Parathyroid adenoma (tissue), 2 donors: ENCODE measurements at regions not wholly inside any gene's neighbourhood (a gene's known extent, or its start where the extent isn't known, plus 50 kb on each side); places are given as distances from the start of the nearest gene placed in this dataset.

Experiments
- H2AFZ ChIP-seq: fragments of 300-600 bp; sonication (generic); one replicate; pipeline ENCODE4 v1.7.0; 2017; ENCODE audit warnings: antibody characterized with exemption, mild to moderate bottlenecking
- H3K27ac ChIP-seq: fragments of 300-600 bp; sonication (generic); one replicate; pipeline ENCODE4 v1.7.0; 2017
- H3K27me3 ChIP-seq: fragments of 300-600 bp; sonication (generic); one replicate; pipeline ENCODE4 v1.7.0; 2017; ENCODE audit warnings: low read length; ENCODE audit not compliant: control insufficient read depth, insufficient read depth
- H3K36me3 ChIP-seq: fragments of 300-600 bp; sonication (generic); one replicate; pipeline ENCODE4 v1.7.0; 2017; ENCODE audit warnings: low read length; ENCODE audit not compliant: control insufficient read depth, insufficient read depth
- H3K4me1 ChIP-seq: fragments of 300-600 bp; sonication (generic); one replicate; pipeline ENCODE4 v1.7.0; 2017; ENCODE audit warnings: control low read depth
- H3K4me2 ChIP-seq: fragments of 300-600 bp; sonication (generic); one replicate; pipeline ENCODE4 v1.7.0; 2017; ENCODE audit warnings: low read length
- H3K4me3 ChIP-seq: fragments of 300-600 bp; sonication (generic); one replicate; pipeline ENCODE4 v1.7.0; 2017; ENCODE audit warnings: low read depth, low read length
- H3K79me2 ChIP-seq: fragments of 300-600 bp; sonication (generic); one replicate; pipeline ENCODE4 v1.7.0; 2017; ENCODE audit warnings: control low read depth
- H3K9ac ChIP-seq: fragments of 300-600 bp; sonication (generic); one replicate; pipeline ENCODE4 v1.7.0; 2017; ENCODE audit warnings: mild to moderate bottlenecking
- H3K9me3 ChIP-seq: fragments of 300-600 bp; sonication (generic); one replicate; pipeline ENCODE4 v1.7.0; 2017; ENCODE audit warnings: low read length; ENCODE audit not compliant: control insufficient read depth
- CTCF ChIP-seq: fragments of 300-600 bp; sonication (generic); IDR thresholded peaks from one replicate; pipeline ENCODE4 v1.7.0; 2017; ENCODE audit warnings: antibody characterized with exemption, mild to moderate bottlenecking
- donor health status: primary hyperparathyroidism.

- no peaks in the 10 kb centered on the region for H3K27me3 ChIP-seq
- TF ChIP-seq CTCF = no peak
- no peaks in the 10 kb centered on the region for H3K36me3 ChIP-seq
- no peak overlapping the region for H2AFZ ChIP-seq
- H3K79me2 ChIP-seq = no peaks in the 10 kb centered on the region
- no peak overlapping the region for H3K4me2 ChIP-seq
- H3K9me3 ChIP-seq = no peaks in the 10 kb centered on the region
- no peak overlapping the region for H3K27ac ChIP-seq
- H3K9ac ChIP-seq = no peak overlapping the region
- H3K4me3 ChIP-seq = no peak overlapping the region
- no peaks in the 10 kb centered on the region for H3K4me1 ChIP-seq
These were observed 51.0 kb downstream of the IARS1 start for GRCh38 chr9:92242260-92243136.

- H3K27me3 ChIP-seq = no peaks in the 10 kb centered on the region
- TF ChIP-seq CTCF = no peak
- no peak overlapping the region for H3K9ac ChIP-seq
- H3K4me2 ChIP-seq = no peak overlapping the region
- no peak overlapping the region for H3K4me3 ChIP-seq
- no peaks in the 10 kb centered on the region for H3K9me3 ChIP-seq
- H3K4me1 ChIP-seq = no peaks in the 10 kb centered on the region
- H3K27ac ChIP-seq = no peak overlapping the region
- H3K36me3 ChIP-seq = no peaks in the 10 kb centered on the region
- H3K79me2 ChIP-seq = no peaks in the 10 kb centered on the region
- no peak overlapping the region for H2AFZ ChIP-seq
These were observed 56.6 kb downstream of the IARS1 start for GRCh38 chr9:92236915-92237314.

- no peaks in the 10 kb centered on the region for H3K36me3 ChIP-seq
- no peak overlapping the region for H3K4me3 ChIP-seq
- no peaks in the 10 kb centered on the region for H3K9me3 ChIP-seq
- H3K9ac ChIP-seq = no peak overlapping the region
- no peak for TF ChIP-seq CTCF
- no peak overlapping the region for H3K27ac ChIP-seq
- H3K4me2 ChIP-seq = no peak overlapping the region
- H3K79me2 ChIP-seq = no peaks in the 10 kb centered on the region
- H2AFZ ChIP-seq = no peak overlapping the region
- H3K4me1 ChIP-seq = no peaks in the 10 kb centered on the region
- no peaks in the 10 kb centered on the region for H3K27me3 ChIP-seq
These were observed 57.0 kb downstream of the IARS1 start for GRCh38 chr9:92236465-92236864.

- Histone ChIP-seq H3K9ac (no peak overlapping the region), H2AFZ (no peak overlapping the region), H3K36me3 (no peaks in the 10 kb centered on the region), H3K9me3 (no peaks in the 10 kb centered on the region), H3K4me3 (no peak overlapping the region), H3K4me1 (no peaks in the 10 kb centered on the region), H3K79me2 (no peaks in the 10 kb centered on the region), H3K27ac (no peak overlapping the region), H3K27me3 (no peaks in the 10 kb centered on the region), H3K4me2 (no peak overlapping the region)
- no peak for TF ChIP-seq CTCF
These were observed 59.0 kb downstream of the IARS1 start for GRCh38 chr9:92234514-92234913.

- Histone ChIP-seq H3K79me2 (no peaks in the 10 kb centered on the region), H3K4me3 (no peak overlapping the region), H3K9ac (no peak overlapping the region), H3K36me3 (no peaks in the 10 kb centered on the region), H3K27me3 (no peaks in the 10 kb centered on the region), H3K4me1 (no peaks in the 10 kb centered on the region), H3K4me2 (no peak overlapping the region), H2AFZ (no peak overlapping the region), H3K9me3 (no peaks in the 10 kb centered on the region), H3K27ac (no peak overlapping the region)
- no peak for TF ChIP-seq CTCF
These were observed 61.3 kb downstream of the IARS1 start for GRCh38 chr9:92232190-92232589.
